Suprapubic skin (tissue), 3 donors: ENCODE measurements at regions not wholly inside any gene's neighbourhood (a gene's known extent, or its start where the extent isn't known, plus 50 kb on each side); places are given as distances from the start of the nearest gene placed in this dataset.

Source experiments
- POLR2AphosphoS5 ChIP-seq, 3 donors: sonication (generic); formaldehyde crosslinking; IDR thresholded peaks; one replicate each; pipeline ENCODE4 v1.6.1; 2017; ENCODE audit warnings: antibody characterized with exemption in 3 of 3
- TF ChIP-seq, protein P1 (sequence below), 2 donors: fragments of 200-600 bp in 1 of 2; fragments of 450-650 bp in 1 of 2; sonication (generic) in 1 of 2; IDR thresholded peaks; one replicate each; pipeline ENCODE4 v1.5.1; 2016 to 2019; ENCODE audit warnings: antibody characterized with exemption in 2 of 2, mild to moderate bottlenecking in 1 of 2, moderate library complexity in 1 of 2

DNA sequence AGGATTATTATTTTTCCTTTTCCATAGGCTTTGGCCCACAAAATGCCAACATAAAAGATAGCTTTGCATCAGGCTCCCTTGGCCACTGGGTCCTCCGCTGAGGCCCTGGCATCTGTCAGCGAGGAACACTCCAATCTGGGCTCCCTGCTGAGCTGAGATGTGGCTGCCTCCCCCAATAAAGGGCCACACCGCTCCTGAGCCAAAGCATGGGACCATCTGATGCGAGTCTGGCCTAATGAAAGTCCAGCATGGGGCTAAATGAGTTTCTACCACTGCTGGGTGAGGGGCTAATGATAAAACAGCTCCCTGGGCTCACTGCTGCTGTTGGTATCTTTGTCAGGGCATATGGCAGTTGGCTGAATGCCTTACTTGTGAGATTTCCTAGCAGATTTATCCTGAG lies 817.5 kb upstream of the SLC35B3 start:
- TF ChIP-seq, protein P1, sequence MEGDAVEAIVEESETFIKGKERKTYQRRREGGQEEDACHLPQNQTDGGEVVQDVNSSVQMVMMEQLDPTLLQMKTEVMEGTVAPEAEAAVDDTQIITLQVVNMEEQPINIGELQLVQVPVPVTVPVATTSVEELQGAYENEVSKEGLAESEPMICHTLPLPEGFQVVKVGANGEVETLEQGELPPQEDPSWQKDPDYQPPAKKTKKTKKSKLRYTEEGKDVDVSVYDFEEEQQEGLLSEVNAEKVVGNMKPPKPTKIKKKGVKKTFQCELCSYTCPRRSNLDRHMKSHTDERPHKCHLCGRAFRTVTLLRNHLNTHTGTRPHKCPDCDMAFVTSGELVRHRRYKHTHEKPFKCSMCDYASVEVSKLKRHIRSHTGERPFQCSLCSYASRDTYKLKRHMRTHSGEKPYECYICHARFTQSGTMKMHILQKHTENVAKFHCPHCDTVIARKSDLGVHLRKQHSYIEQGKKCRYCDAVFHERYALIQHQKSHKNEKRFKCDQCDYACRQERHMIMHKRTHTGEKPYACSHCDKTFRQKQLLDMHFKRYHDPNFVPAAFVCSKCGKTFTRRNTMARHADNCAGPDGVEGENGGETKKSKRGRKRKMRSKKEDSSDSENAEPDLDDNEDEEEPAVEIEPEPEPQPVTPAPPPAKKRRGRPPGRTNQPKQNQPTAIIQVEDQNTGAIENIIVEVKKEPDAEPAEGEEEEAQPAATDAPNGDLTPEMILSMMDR (IDR thresholded peaks at IDR 0.05) = no peak
- no peak for TF ChIP-seq POLR2AphosphoS5 (IDR thresholded peaks at IDR 0.05)
